ENCODE measurements at regions not wholly inside any gene's neighbourhood (a gene's known extent, or its start where the extent isn't known, plus 50 kb on each side); places are given as distances from the start of the nearest gene placed in this dataset.

GRCh38 chr19:30225676-30226463, 146.3 kb upstream of the ZNF536 start:
- peak overlapping the region; percentile 29 for H3K4me3 ChIP-seq (ENCODE audit: control insufficient read depth, low read depth, low read length)
- no peak for TF ChIP-seq CTCF (IDR thresholded peaks at IDR 0.05; ENCODE audit: control insufficient read depth, insufficient read depth, low read depth, low read length, missing control alignments)
- no peak for DNase-seq (ENCODE audit: low read depth)

- no peak for DNase-seq (ENCODE audit: low read depth)
- TF ChIP-seq CTCF (IDR thresholded peaks at IDR 0.05; ENCODE audit: control insufficient read depth, insufficient read depth, low read depth, low read length, missing control alignments) = no peak
- peak overlapping the region; percentile 19 for H3K4me3 ChIP-seq (ENCODE audit: control insufficient read depth, low read depth, low read length)
Measured at GRCh38 chr19:30226464-30227011, 145.6 kb upstream of the ZNF536 start.

- peak overlapping the region; percentile 61 for H3K4me3 ChIP-seq (ENCODE audit: control insufficient read depth, low read depth, low read length)
- no peak for TF ChIP-seq CTCF (IDR thresholded peaks at IDR 0.05; ENCODE audit: control insufficient read depth, insufficient read depth, low read depth, low read length, missing control alignments)
Measured at GRCh38 chr19:30227012-30227621, 145.1 kb upstream of the ZNF536 start.

GRCh38 chr19:30227661-30228112, 144.5 kb upstream of the ZNF536 start:
- no peak for DNase-seq (ENCODE audit: low read depth)

More at GRCh38 chr19:30227012-30227621, 145.1 kb upstream of the ZNF536 start:
- DNase-seq (ENCODE audit: low read depth) = no peak

GRCh38 chr19:30228113-30228834, 143.9 kb upstream of the ZNF536 start:
- DNase-seq (ENCODE audit: low read depth) = no peak
- peak overlapping the region; percentile 46 for H3K4me3 ChIP-seq (ENCODE audit: control insufficient read depth, low read depth, low read length)

More at GRCh38 chr19:30227661-30228112, 144.5 kb upstream of the ZNF536 start:
- TF ChIP-seq CTCF (IDR thresholded peaks at IDR 0.05; ENCODE audit: control insufficient read depth, insufficient read depth, low read depth, low read length, missing control alignments) = peak; percentile 35
- peak overlapping the region; percentile 61 for H3K4me3 ChIP-seq (ENCODE audit: control insufficient read depth, low read depth, low read length)

More at GRCh38 chr19:30228113-30228834, 143.9 kb upstream of the ZNF536 start:
- no peak for TF ChIP-seq CTCF (IDR thresholded peaks at IDR 0.05; ENCODE audit: control insufficient read depth, insufficient read depth, low read depth, low read length, missing control alignments)
